ENCODE measurements at regions not wholly inside any gene's neighbourhood (a gene's known extent, or its start where the extent isn't known, plus 50 kb on each side); places are given as distances from the start of the nearest gene placed in this dataset.

DNA sequence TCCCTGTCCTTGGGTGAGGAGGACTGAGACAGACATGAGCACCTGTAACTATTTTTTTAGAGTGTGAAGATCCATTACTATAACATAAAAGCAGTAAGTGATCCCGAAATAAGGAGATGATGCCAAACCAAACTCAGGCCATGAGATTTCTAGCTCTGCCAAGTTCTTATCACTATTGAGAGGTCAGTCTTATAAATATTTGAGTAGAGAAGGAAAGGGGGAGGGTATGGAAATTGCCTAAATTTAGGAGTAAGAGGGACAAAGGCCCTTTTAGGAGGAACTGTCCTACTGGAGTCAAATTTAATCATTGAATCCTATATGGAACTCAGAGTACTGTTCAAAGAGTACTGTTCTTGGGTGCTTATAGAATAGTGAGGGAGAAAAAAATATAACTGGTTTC lies 326.9 kb upstream of the NAALADL2 start:
- H3K9me3 ChIP-seq: no peaks in the 10 kb centered on the region
- DNase-seq (ENCODE audit: low spot score in 2 of 2): no peak
- TF ChIP-seq, protein P1, sequence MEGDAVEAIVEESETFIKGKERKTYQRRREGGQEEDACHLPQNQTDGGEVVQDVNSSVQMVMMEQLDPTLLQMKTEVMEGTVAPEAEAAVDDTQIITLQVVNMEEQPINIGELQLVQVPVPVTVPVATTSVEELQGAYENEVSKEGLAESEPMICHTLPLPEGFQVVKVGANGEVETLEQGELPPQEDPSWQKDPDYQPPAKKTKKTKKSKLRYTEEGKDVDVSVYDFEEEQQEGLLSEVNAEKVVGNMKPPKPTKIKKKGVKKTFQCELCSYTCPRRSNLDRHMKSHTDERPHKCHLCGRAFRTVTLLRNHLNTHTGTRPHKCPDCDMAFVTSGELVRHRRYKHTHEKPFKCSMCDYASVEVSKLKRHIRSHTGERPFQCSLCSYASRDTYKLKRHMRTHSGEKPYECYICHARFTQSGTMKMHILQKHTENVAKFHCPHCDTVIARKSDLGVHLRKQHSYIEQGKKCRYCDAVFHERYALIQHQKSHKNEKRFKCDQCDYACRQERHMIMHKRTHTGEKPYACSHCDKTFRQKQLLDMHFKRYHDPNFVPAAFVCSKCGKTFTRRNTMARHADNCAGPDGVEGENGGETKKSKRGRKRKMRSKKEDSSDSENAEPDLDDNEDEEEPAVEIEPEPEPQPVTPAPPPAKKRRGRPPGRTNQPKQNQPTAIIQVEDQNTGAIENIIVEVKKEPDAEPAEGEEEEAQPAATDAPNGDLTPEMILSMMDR (IDR thresholded peaks at IDR 0.05): no peak
- no peak overlapping the region for H3K4me3 ChIP-seq
- H3K36me3 ChIP-seq: no peaks in the 10 kb centered on the region
- intact Hi-C loops (cut with DNase I): no loop called here
- no peaks in the 10 kb centered on the region for H3K4me1 ChIP-seq
- no peaks in the 10 kb centered on the region for H3K27me3 ChIP-seq
- no peak overlapping the region for H3K27ac ChIP-seq

DNA sequence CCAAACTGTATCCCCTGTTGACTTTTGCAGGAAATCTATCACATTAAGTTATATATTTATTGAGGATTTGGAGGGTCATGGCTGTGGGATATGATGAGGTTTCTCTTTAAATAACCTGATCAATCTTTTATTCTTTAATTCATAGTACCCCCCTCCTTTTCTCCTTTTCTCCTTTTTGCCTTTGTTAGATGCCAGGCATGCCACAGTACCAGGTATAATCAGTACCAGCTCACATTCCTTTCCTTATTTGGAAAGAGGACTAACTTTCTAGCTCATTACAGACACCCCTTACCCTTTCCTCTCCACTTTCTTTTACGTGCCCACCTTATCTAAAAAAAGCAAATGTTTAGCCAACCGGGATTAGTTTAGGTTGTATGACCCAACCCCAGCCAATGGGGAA lies 326.4 kb upstream of the NAALADL2 start:
- Histone ChIP-seq H3K27me3 (no peaks in the 10 kb centered on the region), H3K27ac (no peak overlapping the region), H3K4me1 (no peaks in the 10 kb centered on the region), H3K4me3 (no peak overlapping the region), H3K36me3 (no peaks in the 10 kb centered on the region), H3K9me3 (no peaks in the 10 kb centered on the region)
- no peak for DNase-seq (ENCODE audit: low spot score in 2 of 2)
- intact Hi-C loops (cut with DNase I): no loop called here
- TF ChIP-seq, protein P1 (IDR thresholded peaks at IDR 0.05): no peak

- Histone ChIP-seq H3K9me3 (no peaks in the 10 kb centered on the region), H3K27ac (no peak overlapping the region), H3K36me3 (no peaks in the 10 kb centered on the region), H3K4me1 (no peaks in the 10 kb centered on the region), H3K27me3 (no peaks in the 10 kb centered on the region), H3K4me3 (no peak overlapping the region)
- TF ChIP-seq, protein P1 (IDR thresholded peaks at IDR 0.05): no peak
- no peak for DNase-seq (ENCODE audit: low spot score in 2 of 2)
- intact Hi-C loops (cut with DNase I): no loop called here
These were observed 325.8 kb upstream of the NAALADL2 start for GRCh38 chr3:174533286-174533685.

DNA sequence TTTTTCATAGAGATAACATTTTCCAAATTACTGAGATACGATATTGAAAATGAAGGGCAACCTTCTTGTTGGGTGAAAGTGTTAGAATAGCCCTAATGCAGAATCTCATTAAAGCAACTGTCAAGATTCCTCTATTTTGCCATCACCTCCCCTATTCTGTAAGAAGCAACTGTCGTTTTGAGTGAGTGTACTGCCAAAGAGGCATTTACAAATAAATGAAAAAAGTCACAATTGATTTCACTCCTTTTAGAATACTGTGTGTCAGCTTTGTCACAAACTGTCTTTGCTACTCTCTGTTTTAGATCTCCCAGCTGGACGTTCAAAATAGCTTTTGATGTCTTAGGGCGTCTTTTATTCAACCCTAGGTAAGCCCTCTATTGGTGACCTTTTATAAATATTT lies 322.8 kb upstream of the NAALADL2 start:
- Histone ChIP-seq H3K27me3 (no peaks in the 10 kb centered on the region), H3K4me1 (no peaks in the 10 kb centered on the region), H3K27ac (no peak overlapping the region), H3K4me3 (no peak overlapping the region), H3K9me3 (no peaks in the 10 kb centered on the region), H3K36me3 (no peaks in the 10 kb centered on the region)
- no peak for DNase-seq (ENCODE audit: low spot score in 2 of 2)
- TF ChIP-seq, protein P1 (IDR thresholded peaks at IDR 0.05): no peak
- intact Hi-C loops (cut with DNase I): no loop called here

GRCh38 chr3:174538151-174538550 lies 321.0 kb upstream of the NAALADL2 start:
- Histone ChIP-seq H3K27me3 (no peaks in the 10 kb centered on the region), H3K9me3 (no peaks in the 10 kb centered on the region), H3K4me1 (no peaks in the 10 kb centered on the region), H3K36me3 (no peaks in the 10 kb centered on the region), H3K4me3 (no peak overlapping the region), H3K27ac (no peak overlapping the region)
- TF ChIP-seq, protein P1 (IDR thresholded peaks at IDR 0.05): no peak
- DNase-seq (ENCODE audit: low spot score in 2 of 2): no peak
- intact Hi-C loops (cut with DNase I): no loop called here
